Keratinocyte (primary cell): ENCODE measurements at regions not wholly inside any gene's neighbourhood (a gene's known extent, or its start where the extent isn't known, plus 50 kb on each side); places are given as distances from the start of the nearest gene placed in this dataset.

ENCODE experiments used
- CTCF ChIP-seq, 3 experiments: IDR thresholded peaks in 1 of 3; conservative IDR thresholded peaks in 1 of 3; optimal IDR thresholded peaks in 1 of 3; 2 replicates in 2 of 3; 3 replicates in 1 of 3; pipeline versions ENCODE3 to v1.5.1; 2011; ENCODE audit warnings: low read length in 3 of 3, mild to moderate bottlenecking in 3 of 3, moderate library complexity in 2 of 3, control low read depth in 1 of 3, inconsistent platforms in 1 of 3; ENCODE audit not compliant: insufficient read depth in 2 of 3; ENCODE audit errors: extremely low read depth in 1 of 3
- EZH2 ChIP-seq: IDR thresholded peaks from one replicate; pipeline ENCODE4 v1.6.1; 2012; ENCODE audit warnings: inconsistent platforms, mild to moderate bottlenecking, low read length, moderate library complexity

- TF ChIP-seq CTCF (optimal IDR thresholded peaks at IDR 0.05 in 1 of 3, IDR thresholded peaks at IDR 0.05 in 1 of 3, conservative IDR thresholded peaks at IDR 0.05 in 1 of 3; ENCODE audit: extremely low read depth in 1 of 3, insufficient read depth in 2 of 3, low read length in 3 of 3), result no peak
- no peak for TF ChIP-seq EZH2
These were observed 76.1 kb downstream of the ZNF280B start for GRCh38 chr22:22432479-22432878.
